Skin of body (tissue), 1 donor: ENCODE measurements at regions not wholly inside any gene's neighbourhood (a gene's known extent, or its start where the extent isn't known, plus 50 kb on each side); places are given as distances from the start of the nearest gene placed in this dataset.

ENCODE experiments used
- DNase-seq: peaks from one replicate; lab custom pipeline; 2025; lab: John Stamatoyannopoulos, UW

DNA sequence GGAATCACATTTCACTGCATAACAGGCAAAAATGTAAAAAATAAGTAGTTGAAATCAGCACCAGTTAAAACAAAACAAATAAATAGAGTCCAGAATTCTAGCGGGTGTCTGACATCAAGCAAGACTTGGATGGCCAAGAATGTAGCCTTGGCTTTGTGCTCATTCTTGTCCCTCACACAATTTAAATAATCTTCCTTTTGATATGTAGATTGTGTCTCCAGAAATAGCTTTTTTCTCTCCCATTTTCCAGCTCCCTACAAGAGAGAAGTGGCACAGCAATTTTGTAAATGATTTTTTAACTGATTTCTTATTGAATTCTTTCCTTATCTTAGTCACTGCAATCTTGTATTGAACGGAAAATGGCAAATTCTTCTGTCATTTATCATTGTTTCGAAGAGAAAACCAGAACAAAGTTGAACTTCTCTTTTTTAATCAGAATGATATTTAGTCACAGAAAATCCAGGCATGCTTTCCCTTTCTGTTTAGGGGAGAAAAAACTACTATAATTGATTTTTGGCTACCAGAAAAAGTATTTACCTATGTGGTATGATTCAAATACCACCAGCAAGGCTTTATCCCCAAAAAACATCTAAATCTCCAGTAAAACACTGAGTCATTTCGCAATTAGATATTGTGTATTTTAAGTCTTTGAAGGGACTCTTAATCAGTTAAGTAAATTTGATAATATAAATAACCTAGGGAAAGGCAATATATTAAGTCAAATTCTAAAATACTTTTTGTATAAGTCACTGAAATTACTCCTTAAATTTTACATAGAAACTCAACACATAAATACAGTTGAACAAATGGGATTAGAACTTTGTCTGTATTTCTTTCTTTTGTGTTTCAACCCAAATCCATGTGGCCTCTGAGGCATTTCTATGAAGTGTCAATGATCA, 481.7 kb downstream of the GBE1 start:
- no peak for DNase-seq

DNA sequence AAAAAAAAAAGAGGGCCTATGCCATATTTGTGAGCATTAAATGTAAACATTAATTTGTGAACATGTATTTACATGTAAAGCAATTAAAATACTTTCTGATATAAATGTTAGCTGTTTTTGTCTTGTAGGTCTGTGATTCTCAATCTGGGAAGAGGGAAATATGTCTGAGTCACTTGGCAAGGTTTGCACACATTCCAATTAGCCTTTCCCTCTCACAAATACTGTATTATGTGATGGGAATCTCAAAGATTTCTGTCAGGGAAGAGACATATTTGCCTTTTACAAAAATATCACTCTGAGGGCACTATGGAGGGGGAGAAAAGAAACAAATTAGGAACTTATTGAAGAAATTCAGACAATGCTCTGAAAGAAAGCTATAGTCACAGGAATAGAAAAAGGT, 483.6 kb downstream of the GBE1 start:
- no peak for DNase-seq

DNA sequence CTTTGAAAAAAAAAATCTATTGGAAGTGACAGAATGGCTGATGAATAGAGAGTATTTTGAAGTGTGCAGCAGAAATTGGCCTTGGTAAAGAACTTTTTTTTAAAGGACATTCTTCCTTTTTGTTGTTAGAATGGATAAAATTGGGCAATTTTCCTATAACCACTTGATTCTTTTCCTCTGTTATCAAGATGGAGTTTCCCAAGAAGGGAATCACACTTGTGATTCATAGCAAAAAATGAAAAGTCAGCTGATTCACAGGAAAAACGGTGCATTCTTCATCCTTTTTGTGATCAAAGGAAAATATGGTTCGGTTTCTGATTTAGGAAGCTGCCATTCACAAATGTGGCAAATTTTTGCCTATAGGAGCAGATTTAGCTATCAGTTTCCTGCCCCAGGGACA, 486.8 kb downstream of the GBE1 start:
- no peak for DNase-seq

DNA sequence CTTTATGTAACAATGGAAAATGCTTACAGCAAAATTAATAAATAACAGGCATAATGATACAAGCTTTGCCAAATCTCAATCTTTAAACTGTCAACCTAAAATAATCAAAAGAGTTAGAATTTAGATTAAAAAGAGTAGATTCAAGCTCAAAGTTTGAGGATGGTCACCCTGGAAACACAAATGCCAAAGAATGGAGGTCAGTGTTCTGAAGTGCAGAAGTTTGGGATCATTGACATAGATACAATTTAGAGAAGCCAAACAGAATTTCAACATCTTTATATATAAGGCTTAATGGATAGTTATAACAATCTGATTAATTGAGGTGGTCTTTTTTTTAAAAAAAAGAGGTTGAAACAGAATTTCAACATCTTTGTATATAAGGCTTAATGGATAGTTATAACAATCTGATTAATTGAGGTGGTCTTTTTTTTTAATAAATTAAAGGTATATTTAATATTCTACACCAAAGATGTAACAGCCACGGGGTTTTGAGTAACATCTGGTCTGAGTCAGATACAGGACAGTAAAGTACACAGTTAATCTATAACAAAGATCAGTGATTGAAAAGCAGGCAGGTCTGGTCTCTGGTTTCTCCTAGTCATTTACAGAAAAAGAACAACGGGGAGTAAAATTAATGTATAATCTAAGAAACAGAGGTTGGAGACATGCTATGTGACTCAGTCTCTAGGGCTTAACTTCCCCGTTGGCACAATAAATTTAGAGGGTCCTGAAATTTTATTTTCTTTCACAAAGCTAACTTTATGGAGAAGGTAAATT, 490.7 kb downstream of the GBE1 start:
- no peak for DNase-seq

DNA sequence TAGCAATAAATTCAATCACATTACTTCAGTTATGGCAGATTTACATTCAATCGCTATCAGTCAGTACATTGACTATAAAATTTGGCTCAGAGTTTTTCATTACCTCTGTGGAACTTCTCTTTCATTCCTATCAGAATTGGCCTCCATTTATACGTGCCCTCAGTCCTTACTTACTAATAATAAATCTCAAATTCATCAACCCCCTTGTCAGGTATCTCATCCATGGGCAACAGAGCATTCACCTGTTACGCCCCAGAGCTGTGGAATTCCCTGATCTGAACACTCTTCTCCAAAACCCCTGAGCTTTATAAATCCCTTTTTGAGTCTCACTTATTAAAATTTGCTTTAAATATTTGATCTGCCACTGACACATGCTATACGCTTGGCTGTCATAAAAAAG, 492.9 kb downstream of the GBE1 start:
- DNase-seq: no peak

DNA sequence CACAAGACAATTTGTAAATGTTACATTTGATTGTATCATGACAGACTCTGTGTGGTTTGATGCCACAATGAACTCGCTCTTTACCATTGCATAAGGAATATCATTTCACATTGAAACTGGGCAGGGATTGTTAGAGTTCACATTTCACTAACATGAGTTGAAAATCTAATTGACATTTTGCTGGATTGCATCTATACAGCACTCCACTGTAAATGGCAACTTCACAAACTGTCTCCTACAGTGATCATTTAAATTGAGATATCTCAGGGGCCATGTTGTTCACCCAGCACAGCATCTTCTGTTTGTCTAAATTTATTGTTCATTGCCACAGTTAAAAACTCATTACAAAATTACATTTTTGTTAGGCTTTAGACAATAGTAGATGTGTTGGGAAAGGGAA, 499.4 kb downstream of the GBE1 start:
- no peak for DNase-seq

DNA sequence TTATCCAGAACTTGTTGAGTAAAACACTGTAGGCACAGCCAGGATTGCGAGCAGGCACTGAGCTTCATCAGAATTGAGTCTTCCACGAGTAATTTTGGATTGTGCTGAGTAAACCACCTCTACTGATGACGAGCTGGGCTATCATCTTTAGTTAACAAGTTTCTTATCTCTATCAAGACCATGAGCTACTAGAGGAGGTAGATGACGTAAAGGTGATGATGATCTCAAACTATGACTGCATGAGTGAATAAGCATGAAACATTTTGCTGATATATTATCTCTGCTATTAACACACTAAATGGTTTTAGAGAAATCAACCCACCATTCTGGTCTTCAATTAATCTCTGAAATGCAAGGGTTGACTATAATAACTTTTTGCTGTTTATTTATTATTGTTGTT, 506.0 kb downstream of the GBE1 start:
- no peak for DNase-seq

DNA sequence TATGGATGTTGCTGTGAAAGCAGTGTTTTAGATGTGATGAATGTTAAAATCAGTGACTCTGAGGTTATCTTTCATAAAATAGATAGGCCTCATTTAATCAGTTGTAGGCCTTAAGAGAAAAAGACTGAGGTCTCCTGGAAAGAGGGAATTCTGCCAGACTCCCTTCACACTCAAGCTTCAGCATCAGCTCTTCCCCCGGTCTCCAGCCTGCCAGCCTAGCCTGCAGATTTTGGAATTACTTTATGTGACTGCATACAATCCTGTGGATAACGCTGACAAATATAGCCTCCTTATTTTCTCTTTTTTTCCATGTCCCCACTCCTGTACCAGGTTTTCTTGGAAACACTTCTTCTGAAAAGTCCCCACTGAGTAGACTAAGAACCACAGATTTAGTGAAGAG, 510.3 kb downstream of the GBE1 start:
- no peak for DNase-seq

DNA sequence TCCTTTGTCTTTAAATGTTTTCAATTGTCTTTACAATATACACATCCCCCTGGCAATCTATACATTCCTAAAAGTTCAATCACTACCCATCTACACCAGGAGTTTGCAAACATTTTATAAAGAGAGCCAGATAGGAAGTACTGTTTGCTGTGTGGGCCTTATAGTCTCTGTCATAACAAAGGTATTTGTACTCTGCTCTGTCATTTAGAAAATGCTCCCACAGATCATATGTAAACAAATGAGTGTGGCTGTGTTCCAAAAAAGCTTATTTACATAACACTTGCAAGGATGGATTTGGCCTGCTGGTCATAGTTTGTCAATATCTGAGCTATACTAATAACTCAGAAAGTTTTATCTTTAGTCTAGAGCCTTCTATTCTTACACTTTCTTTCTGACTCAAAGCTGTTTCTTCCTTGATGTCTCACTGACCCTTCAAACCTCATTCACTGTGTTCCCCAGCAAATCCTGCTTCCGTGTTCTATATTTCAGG, 511.9 kb downstream of the GBE1 start:
- DNase-seq: no peak

DNA sequence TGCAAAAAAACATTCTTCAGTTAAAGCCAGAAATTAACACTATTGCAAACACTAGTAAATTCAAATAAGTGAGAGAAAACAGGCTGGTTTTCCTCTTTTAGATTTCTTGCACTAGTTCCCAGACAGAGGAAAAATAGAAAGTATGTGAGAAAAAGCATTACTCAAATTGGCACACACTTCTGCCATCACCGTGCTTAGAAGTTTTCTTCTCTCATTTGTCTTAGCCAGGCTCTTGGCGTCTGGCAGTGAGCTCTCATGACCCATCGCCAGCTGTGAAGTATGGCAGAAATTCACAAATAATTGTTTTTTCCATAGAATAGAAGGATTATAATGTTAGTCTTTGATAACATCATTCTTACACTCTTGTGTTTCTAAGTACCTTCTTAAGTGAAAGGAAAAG, 515.9 kb downstream of the GBE1 start:
- no peak for DNase-seq

DNA sequence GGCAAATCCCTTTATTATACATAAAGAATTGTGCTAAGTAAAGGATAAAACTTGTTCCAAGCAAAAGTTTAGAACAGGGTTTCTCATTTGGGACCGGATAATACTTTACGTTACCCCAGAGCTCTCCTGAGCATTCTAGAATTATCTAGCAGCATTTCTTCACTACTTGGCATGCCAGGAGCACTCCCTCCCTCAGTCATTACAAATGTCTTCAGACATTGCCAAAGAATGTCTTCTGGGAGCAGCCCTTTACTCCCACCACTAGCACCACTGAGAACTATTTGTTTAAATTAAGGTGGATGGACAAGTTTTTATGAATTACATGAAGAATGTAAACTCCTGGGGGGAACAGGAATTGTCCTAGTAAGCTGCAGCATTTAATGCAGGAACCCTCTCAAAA, 516.4 kb downstream of the GBE1 start:
- DNase-seq: no peak

DNA sequence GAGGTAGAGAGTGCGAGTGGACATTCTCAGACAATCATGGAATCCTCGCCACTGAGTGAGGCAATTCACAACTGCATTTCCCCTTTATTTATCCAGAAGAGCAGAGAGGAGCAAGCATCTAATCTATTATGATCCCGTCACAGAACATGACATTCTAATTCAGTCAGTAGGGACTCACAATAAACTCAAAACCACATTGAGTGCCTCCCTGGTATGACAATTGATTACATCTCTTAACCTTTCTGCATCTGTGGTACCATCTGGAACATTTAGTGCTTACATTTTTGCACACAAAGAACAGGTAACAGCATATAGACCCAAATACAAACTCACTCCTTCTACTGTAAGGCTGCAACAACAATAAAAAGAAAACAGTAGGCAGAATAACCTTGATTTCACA, 517.2 kb downstream of the GBE1 start:
- no peak for DNase-seq

DNA sequence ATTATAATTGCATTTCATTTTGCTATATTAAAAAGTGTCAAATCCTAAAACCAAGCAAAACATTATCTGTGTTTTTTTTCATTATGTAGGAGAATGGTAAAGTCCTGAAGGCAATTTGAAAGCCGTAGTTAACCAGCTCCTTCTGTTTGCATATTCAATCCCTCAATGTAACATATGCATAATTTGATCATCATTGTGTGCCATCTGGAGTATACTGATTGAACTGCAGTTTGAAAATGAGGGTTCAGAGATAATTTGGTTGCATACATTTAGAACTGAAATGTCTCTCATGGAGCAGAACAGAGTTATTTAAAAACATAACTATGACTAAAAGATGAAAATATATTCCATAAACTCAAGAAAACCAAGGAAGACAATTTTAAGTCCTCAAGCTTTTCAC, 518.6 kb downstream of the GBE1 start:
- peak; percentile 26 for DNase-seq

DNA sequence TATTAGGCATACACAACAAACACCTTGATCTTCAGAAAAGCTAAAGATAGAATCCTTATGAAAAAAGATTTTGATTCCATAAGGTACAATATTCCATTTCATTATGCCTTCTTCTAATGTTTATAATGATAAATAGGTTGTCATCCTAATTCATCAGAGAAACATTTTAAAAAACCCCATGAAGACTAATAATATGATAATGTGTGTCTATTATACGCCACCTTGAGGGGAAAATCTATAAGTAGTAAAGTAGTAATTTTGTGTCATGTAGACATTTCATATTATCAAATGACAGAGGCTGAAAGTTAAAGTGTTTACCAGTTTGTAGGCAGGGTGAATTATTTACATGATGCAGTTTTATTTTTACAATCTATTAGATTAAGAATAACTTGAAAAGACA, 524.3 kb downstream of the GBE1 start:
- DNase-seq: no peak

DNA sequence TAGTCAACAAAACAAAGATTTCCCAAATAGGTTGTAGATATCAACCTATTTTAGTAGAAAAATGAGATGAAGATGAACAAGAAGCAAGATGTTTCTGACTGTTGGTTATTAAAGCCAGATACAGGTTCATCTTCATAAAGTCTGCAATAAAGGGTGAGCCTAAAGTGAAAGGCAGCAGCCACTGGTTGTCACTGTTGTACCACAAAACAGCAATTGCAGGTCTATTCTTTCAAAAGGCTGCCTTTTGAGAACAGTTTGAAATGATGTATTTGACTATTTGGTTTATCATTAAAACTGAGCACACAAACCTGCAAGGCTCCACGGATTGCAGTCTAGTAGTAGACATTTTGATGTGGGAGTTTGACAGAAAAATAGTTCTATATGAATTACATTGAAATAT, 543.4 kb downstream of the GBE1 start:
- DNase-seq: no peak

DNA sequence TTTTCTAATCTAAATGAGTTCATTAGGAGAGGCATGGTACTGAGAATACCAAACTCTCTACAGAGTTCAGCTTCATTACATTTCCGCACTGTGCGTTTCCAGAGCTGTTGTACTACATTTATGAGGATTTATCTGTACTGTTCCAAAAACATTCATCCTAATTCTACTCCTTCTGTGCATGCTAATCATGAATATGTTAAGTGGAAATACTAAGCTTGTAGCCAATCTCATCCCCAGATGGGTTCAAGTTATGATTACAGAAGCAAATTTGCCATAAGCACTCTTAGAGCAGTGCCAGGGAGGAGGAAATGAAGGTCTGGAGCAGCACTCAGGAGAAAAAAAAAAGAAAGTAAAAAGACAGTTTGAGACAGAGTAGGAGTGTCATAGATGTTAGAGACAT, 544.3 kb downstream of the GBE1 start:
- DNase-seq: no peak

DNA sequence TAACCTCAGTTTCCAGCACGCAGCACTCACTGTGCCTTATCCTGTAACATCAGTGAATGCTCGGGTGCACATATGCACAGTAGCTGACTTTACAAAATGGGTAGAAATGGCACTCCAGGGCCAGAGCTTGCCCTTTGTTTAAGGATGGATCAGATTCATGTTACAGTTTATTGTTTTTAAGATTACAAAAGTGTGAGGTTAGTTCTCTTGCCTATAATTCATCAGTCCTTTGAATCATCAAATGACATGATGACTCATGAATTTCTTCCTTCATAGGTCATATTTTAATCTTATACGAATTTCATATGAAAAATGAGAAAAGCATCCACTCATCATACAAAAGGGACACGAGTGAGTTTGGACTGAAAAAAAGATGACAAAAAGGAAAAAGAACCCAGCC, 545.3 kb downstream of the GBE1 start:
- DNase-seq: no peak

DNA sequence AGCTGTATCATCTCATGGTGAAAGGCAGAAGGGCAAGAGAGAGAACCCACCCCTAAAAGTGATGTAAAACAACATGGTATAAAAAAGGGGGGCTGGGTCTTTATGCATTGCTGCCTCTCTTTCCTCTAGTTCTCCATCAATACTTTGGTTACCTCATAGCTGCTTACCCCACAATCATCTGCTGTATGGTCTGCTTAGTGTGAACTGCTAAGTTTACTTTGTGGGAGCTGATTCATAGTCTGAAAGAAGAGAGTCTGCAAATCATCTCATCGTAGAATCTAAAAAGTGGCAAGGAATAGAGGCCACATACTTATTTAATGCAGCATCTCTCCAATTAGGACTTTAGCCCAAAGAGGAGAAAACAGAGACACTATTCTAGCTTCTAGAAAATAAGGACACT, 546.8 kb downstream of the GBE1 start:
- no peak for DNase-seq

DNA sequence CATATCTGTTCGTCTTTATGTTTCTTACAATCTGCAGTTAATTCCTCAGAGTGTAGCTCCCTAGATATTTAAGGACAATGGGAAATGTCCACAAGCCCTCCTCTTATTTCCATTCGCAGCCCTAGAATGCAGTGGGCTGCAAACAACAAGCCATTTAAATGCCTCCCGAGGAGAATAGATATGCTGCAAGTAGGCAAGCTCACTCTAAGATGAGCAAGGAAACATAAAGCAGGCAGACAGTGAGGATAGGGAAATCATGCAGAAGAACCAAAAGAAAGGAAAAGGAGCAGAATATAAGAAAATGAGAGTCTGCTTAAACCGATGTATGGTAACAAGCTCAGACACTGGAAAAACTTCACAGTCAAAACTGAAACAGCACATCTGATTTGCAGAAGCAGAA, 561.9 kb downstream of the GBE1 start:
- DNase-seq: no peak

DNA sequence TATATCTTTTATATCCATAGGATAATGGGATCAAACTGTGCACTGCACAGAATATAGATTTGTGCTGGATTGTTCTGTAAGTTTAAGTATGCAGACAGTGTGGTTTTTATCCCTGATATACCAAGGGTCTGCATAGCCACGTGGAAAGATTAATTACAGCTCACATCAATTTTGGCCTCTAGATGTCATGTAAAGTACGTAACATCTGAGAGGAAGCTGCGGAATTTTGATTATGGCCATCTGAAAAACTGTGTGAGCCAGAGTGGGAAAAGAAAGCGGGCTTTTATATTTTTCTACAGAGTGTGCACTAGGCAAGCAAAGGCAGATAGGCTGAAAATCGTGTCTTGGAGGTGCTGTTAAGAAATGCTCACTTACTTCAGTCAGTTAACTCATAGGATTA, 562.7 kb downstream of the GBE1 start:
- DNase-seq: no peak

DNA sequence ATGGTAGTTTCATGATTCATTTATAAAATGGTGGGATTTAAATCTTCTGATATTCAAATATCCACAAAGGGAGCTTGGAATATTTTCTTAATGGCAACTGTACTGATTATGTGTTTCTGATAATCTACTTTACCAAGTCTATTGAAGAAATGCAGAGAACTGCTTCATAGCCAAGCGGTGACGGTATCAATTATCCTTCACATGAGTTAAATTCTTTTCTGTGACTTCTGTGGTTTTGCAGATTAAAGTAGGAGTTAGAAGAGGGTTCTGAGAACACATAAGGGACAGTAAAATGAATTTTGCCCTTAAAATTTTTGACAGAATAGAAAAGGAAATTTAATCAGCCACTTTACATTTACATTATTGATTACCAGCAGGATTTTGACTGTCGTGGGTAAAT, 563.2 kb downstream of the GBE1 start:
- DNase-seq: peak; percentile 16

DNA sequence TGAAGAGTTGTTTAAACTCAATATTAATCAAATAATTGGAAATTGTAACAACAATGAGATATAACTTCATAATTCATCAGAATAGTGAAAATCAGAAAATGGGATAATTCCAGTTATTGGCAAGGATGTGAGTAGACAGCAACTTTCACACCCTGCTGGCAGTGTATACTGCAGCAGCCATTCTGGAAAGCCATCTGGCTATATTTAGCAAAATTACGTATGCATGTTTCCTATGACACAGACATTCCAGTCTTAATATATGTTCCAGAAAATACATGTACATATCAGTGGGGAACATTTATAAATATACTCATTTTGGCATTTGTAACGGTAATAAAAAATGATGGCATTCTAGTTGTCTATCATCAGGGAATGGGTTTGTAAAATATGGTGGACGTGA, 564.1 kb downstream of the GBE1 start:
- peak; percentile 48 for DNase-seq

DNA sequence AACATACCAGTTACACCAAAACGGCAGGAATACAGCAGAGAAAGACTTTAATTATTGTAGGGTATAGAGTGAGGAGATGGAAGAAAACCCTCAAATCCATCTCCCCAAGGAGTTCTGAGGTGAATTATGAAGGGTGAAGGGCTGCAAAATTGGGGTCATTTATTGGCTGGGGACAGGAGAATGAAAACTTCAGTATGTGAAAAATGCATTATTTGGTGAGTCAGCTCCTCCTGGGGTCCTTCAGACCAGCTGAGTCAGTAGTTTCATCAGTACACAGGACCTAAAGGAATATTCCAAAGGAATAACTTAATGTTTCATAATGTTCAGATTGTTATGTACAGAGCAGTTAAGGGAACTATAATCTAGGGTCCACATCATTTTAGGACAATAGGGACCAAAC, 566.0 kb downstream of the GBE1 start:
- DNase-seq: no peak
